ENCODE measurements at regions not wholly inside any gene's neighbourhood (a gene's known extent, or its start where the extent isn't known, plus 50 kb on each side); places are given as distances from the start of the nearest gene placed in this dataset.

DNA sequence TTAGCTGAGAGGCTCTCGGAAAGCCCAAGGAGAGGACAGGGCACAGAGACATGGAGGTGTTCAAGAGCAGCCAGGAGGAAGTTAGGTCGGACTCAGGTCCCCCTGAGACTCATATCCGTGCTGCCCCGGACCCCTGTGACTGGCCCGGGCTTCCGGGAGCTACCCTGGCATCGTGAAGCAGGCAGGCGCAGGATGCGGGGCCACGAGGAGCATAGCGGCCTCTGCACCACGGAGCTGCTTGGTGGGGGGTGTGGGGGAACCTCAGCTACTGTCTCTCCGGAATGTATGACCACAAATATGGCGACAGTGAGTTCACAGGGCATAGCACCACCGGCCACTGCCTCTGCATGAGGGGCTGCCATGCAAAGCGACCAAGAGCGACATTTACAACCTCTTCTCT lies 112.2 kb upstream of the GUCA2B start:
- Histone ChIP-seq H2AFZ (ENCODE audit: control insufficient read depth, low read depth, low read length) (no peak overlapping the region), H3K79me2 (ENCODE audit: control insufficient read depth, insufficient read depth, low read length) (no peaks in the 10 kb centered on the region), H3K36me3 (ENCODE audit: control insufficient read depth in 2 of 2, insufficient read depth in 2 of 2, low read length in 1 of 2) (no peaks in the 10 kb centered on the region), H3K27me3 (replicated peaks in 1 of 2; ENCODE audit: control insufficient read depth in 2 of 2, insufficient read depth in 2 of 2, low read length in 1 of 2) (peaks cover 0 to 1% of the 10 kb centered on the region in 2 experiments; a peak in 1 of 4 replicates), H3K4me1 (ENCODE audit: control insufficient read depth, insufficient read depth, low read length) (peaks cover 4% of the 10 kb centered on the region; the same call in 1 of the 2 replicates), H3K9me3 (replicated peaks; ENCODE audit: control insufficient read depth, insufficient read depth, low read length) (no peaks in the 10 kb centered on the region), H3K4me2 (ENCODE audit: control insufficient read depth, insufficient read depth) (no peak overlapping the region), H4K20me1 (ENCODE audit: control insufficient read depth, insufficient read depth) (no peaks in the 10 kb centered on the region), H3K27ac (ENCODE audit: control insufficient read depth, insufficient read depth) (no peak overlapping the region), H3K4me3 (no peak overlapping the region), H3K9ac (ENCODE audit: control insufficient read depth, insufficient read depth, low read length) (no peak overlapping the region)
- no peak for TF ChIP-seq TCF7 (IDR thresholded peaks at IDR 0.05; ENCODE audit: borderline replicate concordance)
- TF ChIP-seq, protein P1, sequence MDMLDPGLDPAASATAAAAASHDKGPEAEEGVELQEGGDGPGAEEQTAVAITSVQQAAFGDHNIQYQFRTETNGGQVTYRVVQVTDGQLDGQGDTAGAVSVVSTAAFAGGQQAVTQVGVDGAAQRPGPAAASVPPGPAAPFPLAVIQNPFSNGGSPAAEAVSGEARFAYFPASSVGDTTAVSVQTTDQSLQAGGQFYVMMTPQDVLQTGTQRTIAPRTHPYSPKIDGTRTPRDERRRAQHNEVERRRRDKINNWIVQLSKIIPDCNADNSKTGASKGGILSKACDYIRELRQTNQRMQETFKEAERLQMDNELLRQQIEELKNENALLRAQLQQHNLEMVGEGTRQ (IDR thresholded peaks at IDR 0.05; ENCODE audit: borderline replicate concordance, low read depth, low read length): no peak
- no peak for TF ChIP-seq SPI1 (IDR thresholded peaks at IDR 0.05; ENCODE audit: borderline replicate concordance, insufficient read depth, low read depth, low read length)
- TF ChIP-seq MYB (IDR thresholded peaks at IDR 0.05; ENCODE audit: borderline replicate concordance, low read depth, low read length): no peak
- DNase-seq (ENCODE audit: low read depth, low spot score) (no peak), ATAC-seq (no peak), FAIRE-seq (no peak)
- POLR2A ChIA-PET: no interaction called here
- SMC1A ChIA-PET (ENCODE audit: uncharacterized antibody, unreplicated experiment): no interaction called here
- in situ Hi-C loops (cut with MboI) (no loop called here), intact Hi-C loops (cut with micrococcal nuclease; ENCODE audit: unreplicated experiment) (no loop called here)
- RAD21 ChIA-PET (ENCODE audit: unreplicated experiment): no interaction called here
- 51% methylated on average over 10 of the region's 17 CpGs for WGBS (ENCODE audit: insufficient coverage, insufficient replicate concordance, low lambda C conversion rate, missing lambda C conversion rate)
- no TSS peak for BruUV-seq (replicated peaks)
- CTCF ChIA-PET: no interaction called here

DNA sequence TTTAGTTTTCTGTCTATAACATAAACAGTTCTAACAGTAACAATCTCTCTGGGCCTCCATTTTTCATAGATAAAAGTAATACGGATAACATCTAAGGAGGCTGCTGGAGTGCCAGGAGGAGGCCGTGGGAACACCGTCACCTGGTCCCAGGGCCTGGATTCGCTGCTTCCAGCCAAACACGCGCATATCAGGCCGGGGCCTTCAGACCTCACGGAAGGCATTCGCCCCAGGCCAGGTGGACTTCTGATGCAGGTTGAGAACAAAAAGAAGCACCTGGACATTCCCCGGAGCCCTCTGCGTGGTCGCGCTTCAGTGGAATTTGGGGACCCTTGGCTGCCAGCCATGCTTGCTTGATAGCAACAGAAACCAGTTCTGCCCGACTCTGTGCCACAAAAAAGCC lies 113.1 kb upstream of the GUCA2B start:
- TF ChIP-seq SMC3 (IDR thresholded peaks at IDR 0.05; ENCODE audit: borderline replicate concordance, low read length) (no peak), ESRRA (IDR thresholded peaks at IDR 0.05; ENCODE audit: low read length) (no peak), RELA (IDR thresholded peaks at IDR 0.05; ENCODE audit: borderline replicate concordance, partially characterized antibody) (no peak)
- TF ChIP-seq, protein P2, sequence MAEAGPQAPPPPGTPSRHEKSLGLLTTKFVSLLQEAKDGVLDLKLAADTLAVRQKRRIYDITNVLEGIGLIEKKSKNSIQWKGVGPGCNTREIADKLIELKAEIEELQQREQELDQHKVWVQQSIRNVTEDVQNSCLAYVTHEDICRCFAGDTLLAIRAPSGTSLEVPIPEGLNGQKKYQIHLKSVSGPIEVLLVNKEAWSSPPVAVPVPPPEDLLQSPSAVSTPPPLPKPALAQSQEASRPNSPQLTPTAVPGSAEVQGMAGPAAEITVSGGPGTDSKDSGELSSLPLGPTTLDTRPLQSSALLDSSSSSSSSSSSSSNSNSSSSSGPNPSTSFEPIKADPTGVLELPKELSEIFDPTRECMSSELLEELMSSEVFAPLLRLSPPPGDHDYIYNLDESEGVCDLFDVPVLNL (IDR thresholded peaks at IDR 0.05; ENCODE audit: low read depth, low read length): no peak
- Histone ChIP-seq H3K36me3 (ENCODE audit: control insufficient read depth in 2 of 2, insufficient read depth in 2 of 2, low read length in 1 of 2) (no peaks in the 10 kb centered on the region), H3K4me2 (ENCODE audit: control insufficient read depth, insufficient read depth) (no peak overlapping the region), H3K4me3 (no peak overlapping the region), H2AFZ (ENCODE audit: control insufficient read depth, low read depth, low read length) (no peak overlapping the region), H3K9ac (ENCODE audit: control insufficient read depth, insufficient read depth, low read length) (no peak overlapping the region), H3K4me1 (ENCODE audit: control insufficient read depth, insufficient read depth, low read length) (peaks cover 5% of the 10 kb centered on the region; the same call in 1 of the 2 replicates), H4K20me1 (ENCODE audit: control insufficient read depth, insufficient read depth) (no peaks in the 10 kb centered on the region), H3K9me3 (replicated peaks; ENCODE audit: control insufficient read depth, insufficient read depth, low read length) (no peaks in the 10 kb centered on the region), H3K27ac (ENCODE audit: control insufficient read depth, insufficient read depth) (no peak overlapping the region), H3K79me2 (ENCODE audit: control insufficient read depth, insufficient read depth, low read length) (peaks cover 2% of the 10 kb centered on the region; the same call in 1 of the 2 replicates), H3K27me3 (replicated peaks in 1 of 2; ENCODE audit: control insufficient read depth in 2 of 2, insufficient read depth in 2 of 2, low read length in 1 of 2) (peaks cover 0 to 1% of the 10 kb centered on the region in 2 experiments; a peak in 1 of 4 replicates)
- ChIA-PET SMC1A (ENCODE audit: uncharacterized antibody, unreplicated experiment) (no interaction called here), RAD21 (ENCODE audit: unreplicated experiment) (no interaction called here), CTCF (no interaction called here), POLR2A (no interaction called here)
- DNase-seq (ENCODE audit: low read depth, low spot score) (no peak), FAIRE-seq (no peak), ATAC-seq (no peak)
- intact Hi-C loops (cut with micrococcal nuclease; ENCODE audit: unreplicated experiment) (no loop called here), in situ Hi-C loops (cut with MboI) (no loop called here)
- BruUV-seq (replicated peaks): no TSS peak
- 73% methylated on average over 14 of the region's 14 CpGs for WGBS (ENCODE audit: insufficient coverage, insufficient replicate concordance, low lambda C conversion rate, missing lambda C conversion rate)

Measured in GM12878 (cell line).